ENCODE measurements at regions not wholly inside any gene's neighbourhood (a gene's known extent, or its start where the extent isn't known, plus 50 kb on each side); places are given as distances from the start of the nearest gene placed in this dataset.

DNA sequence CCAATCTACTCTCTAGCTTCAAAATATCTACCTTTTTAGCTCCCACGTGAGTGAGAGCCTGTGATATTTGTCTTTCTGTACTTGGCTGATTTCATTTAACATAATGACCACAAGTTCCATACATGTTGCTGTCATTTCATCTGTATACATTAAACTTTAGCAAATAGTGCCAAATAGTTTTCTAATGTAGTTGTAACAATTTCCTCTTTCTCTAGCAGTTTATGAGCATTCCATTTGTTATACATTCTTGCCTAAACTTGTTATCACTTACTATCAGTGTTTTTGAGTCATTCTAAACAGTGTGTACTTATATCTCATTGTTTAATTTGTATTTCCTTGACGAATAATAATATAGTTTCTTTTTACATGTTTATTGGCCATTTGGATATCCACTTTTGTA is 77.2 kb downstream of the NEUROD6 start:
- Mint-ChIP-seq H3K27ac (ENCODE audit: unreplicated experiment) (no peak overlapping the region), H3K4me3 (ENCODE audit: unreplicated experiment) (no peak overlapping the region), H3K27me3 (ENCODE audit: low read depth, unreplicated experiment) (peaks cover 3% of the 10 kb centered on the region), H3K4me1 (ENCODE audit: low read depth, unreplicated experiment) (no peaks in the 10 kb centered on the region), H3K36me3 (ENCODE audit: low read depth, unreplicated experiment) (no peaks in the 10 kb centered on the region), H3K9me3 (ENCODE audit: unreplicated experiment) (no peaks in the 10 kb centered on the region)
- TF ChIP-seq EZH2 (IDR thresholded peaks at IDR 0.05; ENCODE audit: insufficient read depth, low read length) = no peak
- TF ChIP-seq, protein P1, sequence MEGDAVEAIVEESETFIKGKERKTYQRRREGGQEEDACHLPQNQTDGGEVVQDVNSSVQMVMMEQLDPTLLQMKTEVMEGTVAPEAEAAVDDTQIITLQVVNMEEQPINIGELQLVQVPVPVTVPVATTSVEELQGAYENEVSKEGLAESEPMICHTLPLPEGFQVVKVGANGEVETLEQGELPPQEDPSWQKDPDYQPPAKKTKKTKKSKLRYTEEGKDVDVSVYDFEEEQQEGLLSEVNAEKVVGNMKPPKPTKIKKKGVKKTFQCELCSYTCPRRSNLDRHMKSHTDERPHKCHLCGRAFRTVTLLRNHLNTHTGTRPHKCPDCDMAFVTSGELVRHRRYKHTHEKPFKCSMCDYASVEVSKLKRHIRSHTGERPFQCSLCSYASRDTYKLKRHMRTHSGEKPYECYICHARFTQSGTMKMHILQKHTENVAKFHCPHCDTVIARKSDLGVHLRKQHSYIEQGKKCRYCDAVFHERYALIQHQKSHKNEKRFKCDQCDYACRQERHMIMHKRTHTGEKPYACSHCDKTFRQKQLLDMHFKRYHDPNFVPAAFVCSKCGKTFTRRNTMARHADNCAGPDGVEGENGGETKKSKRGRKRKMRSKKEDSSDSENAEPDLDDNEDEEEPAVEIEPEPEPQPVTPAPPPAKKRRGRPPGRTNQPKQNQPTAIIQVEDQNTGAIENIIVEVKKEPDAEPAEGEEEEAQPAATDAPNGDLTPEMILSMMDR (IDR thresholded peaks at IDR 0.05; ENCODE audit: insufficient read depth, low read depth, low read length) = no peak
- H3K4me2 ChIP-seq (ENCODE audit: low read length) = no peak overlapping the region
- H3K4me1 ChIP-seq (ENCODE audit: insufficient read depth, low read length) = no peaks in the 10 kb centered on the region
- no peaks in the 10 kb centered on the region for H3K9me3 ChIP-seq (ENCODE audit: insufficient read depth, low read depth, low read length)
- H3K9ac ChIP-seq (ENCODE audit: low read length) = no peak overlapping the region
- H3K79me2 ChIP-seq (ENCODE audit: insufficient read depth, low read length) = no peaks in the 10 kb centered on the region
- H2AFZ ChIP-seq (ENCODE audit: low read depth, low read length) = no peak overlapping the region
- H3K4me3 ChIP-seq (ENCODE audit: insufficient read depth, low read depth, low read length) = no peak overlapping the region
- no peak overlapping the region for H3K27ac ChIP-seq (ENCODE audit: low read depth, low read length)
- FAIRE-seq = no peak
- no peak for DNase-seq (ENCODE audit: low read depth)
- H3K27me3 ChIP-seq (ENCODE audit: insufficient read depth, low read length) = no peaks in the 10 kb centered on the region
- H4K20me1 ChIP-seq (ENCODE audit: insufficient read depth, low read length) = no peaks in the 10 kb centered on the region
- H3K36me3 ChIP-seq (ENCODE audit: insufficient read depth, low read length) = no peaks in the 10 kb centered on the region

DNA sequence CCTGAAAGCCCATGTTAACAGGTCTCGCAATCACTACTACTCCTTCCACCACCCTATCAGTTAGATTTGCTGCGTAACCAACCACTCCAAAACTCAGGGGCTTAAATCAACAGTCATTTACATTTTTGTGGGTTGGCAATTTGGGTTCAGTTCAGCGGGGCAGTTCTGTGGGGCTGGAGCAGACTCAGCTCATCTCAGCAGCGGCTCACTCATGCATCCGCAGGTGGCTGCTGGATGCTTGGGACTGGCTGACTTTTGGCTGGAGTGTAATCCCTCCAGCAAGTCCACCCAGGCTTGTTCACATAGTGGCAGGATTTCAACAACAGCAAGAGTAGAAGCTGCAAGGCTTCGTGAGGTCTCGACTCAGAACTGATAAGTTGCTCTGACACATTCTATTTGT is 79.2 kb downstream of the NEUROD6 start:
- Histone ChIP-seq H4K20me1 (ENCODE audit: insufficient read depth, low read length) (no peaks in the 10 kb centered on the region), H2AFZ (ENCODE audit: low read depth, low read length) (no peak overlapping the region), H3K4me2 (ENCODE audit: low read length) (no peak overlapping the region), H3K9ac (ENCODE audit: low read length) (no peak overlapping the region), H3K27me3 (ENCODE audit: insufficient read depth, low read length) (no peaks in the 10 kb centered on the region), H3K79me2 (ENCODE audit: insufficient read depth, low read length) (no peaks in the 10 kb centered on the region), H3K4me3 (ENCODE audit: insufficient read depth, low read depth, low read length) (no peak overlapping the region), H3K27ac (ENCODE audit: low read depth, low read length) (no peak overlapping the region), H3K4me1 (ENCODE audit: insufficient read depth, low read length) (no peaks in the 10 kb centered on the region), H3K36me3 (ENCODE audit: insufficient read depth, low read length) (no peaks in the 10 kb centered on the region), H3K9me3 (ENCODE audit: insufficient read depth, low read depth, low read length) (no peaks in the 10 kb centered on the region)
- Mint-ChIP-seq H3K9me3 (ENCODE audit: unreplicated experiment) (no peaks in the 10 kb centered on the region), H3K4me3 (ENCODE audit: unreplicated experiment) (no peak overlapping the region), H3K27ac (ENCODE audit: unreplicated experiment) (no peak overlapping the region), H3K27me3 (ENCODE audit: low read depth, unreplicated experiment) (peaks cover 3% of the 10 kb centered on the region), H3K4me1 (ENCODE audit: low read depth, unreplicated experiment) (no peaks in the 10 kb centered on the region), H3K36me3 (ENCODE audit: low read depth, unreplicated experiment) (no peaks in the 10 kb centered on the region)
- DNase-seq (ENCODE audit: low read depth) (no peak), FAIRE-seq (no peak)
- TF ChIP-seq, protein P1 (IDR thresholded peaks at IDR 0.05; ENCODE audit: insufficient read depth, low read depth, low read length) = no peak
- TF ChIP-seq EZH2 (IDR thresholded peaks at IDR 0.05; ENCODE audit: insufficient read depth, low read length) = no peak

DNA sequence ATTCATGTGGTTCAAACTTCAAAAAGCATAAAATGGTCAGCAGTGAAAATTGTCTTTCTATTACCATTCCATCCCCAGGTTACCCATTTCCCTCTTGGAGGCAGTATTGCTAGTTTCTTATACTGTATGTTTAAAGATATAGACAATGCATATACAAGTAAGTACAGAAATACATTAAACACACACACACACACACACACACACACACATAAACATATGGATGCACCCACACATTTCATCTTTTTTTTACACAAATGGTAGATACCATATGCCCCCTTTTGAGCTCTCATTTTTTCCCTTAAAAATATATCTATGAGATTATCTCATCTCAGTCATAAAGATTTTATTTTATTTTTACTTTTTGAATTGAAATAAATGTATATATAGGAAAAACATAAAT is 79.7 kb downstream of the NEUROD6 start:
- Mint-ChIP-seq H3K27ac (ENCODE audit: unreplicated experiment) (no peak overlapping the region), H3K36me3 (ENCODE audit: low read depth, unreplicated experiment) (no peaks in the 10 kb centered on the region), H3K27me3 (ENCODE audit: low read depth, unreplicated experiment) (peaks cover 3% of the 10 kb centered on the region)

More for the DNA sequence above, 79.7 kb downstream of the NEUROD6 start:
- H3K4me3 Mint-ChIP-seq (ENCODE audit: unreplicated experiment) = no peak overlapping the region
- FAIRE-seq (no peak), DNase-seq (ENCODE audit: low read depth) (no peak)
- no peak overlapping the region for H3K27ac ChIP-seq (ENCODE audit: low read depth, low read length)
- no peaks in the 10 kb centered on the region for H3K79me2 ChIP-seq (ENCODE audit: insufficient read depth, low read length)
- no peaks in the 10 kb centered on the region for H3K4me1 Mint-ChIP-seq (ENCODE audit: low read depth, unreplicated experiment)
- H2AFZ ChIP-seq (ENCODE audit: low read depth, low read length) = no peak overlapping the region
- H4K20me1 ChIP-seq (ENCODE audit: insufficient read depth, low read length) = no peaks in the 10 kb centered on the region
- no peaks in the 10 kb centered on the region for H3K9me3 ChIP-seq (ENCODE audit: insufficient read depth, low read depth, low read length)
- no peaks in the 10 kb centered on the region for H3K27me3 ChIP-seq (ENCODE audit: insufficient read depth, low read length)
- no peaks in the 10 kb centered on the region for H3K4me1 ChIP-seq (ENCODE audit: insufficient read depth, low read length)
- no peak overlapping the region for H3K4me3 ChIP-seq (ENCODE audit: insufficient read depth, low read depth, low read length)
- no peak overlapping the region for H3K4me2 ChIP-seq (ENCODE audit: low read length)
- no peak for TF ChIP-seq EZH2 (IDR thresholded peaks at IDR 0.05; ENCODE audit: insufficient read depth, low read length)
- no peak overlapping the region for H3K9ac ChIP-seq (ENCODE audit: low read length)
- no peaks in the 10 kb centered on the region for H3K36me3 ChIP-seq (ENCODE audit: insufficient read depth, low read length)
- H3K9me3 Mint-ChIP-seq (ENCODE audit: unreplicated experiment) = no peaks in the 10 kb centered on the region

Measured in astrocyte (in vitro differentiated cells and primary cell).